ENCODE measurements at regions not wholly inside any gene's neighbourhood (a gene's known extent, or its start where the extent isn't known, plus 50 kb on each side); places are given as distances from the start of the nearest gene placed in this dataset.

DNA sequence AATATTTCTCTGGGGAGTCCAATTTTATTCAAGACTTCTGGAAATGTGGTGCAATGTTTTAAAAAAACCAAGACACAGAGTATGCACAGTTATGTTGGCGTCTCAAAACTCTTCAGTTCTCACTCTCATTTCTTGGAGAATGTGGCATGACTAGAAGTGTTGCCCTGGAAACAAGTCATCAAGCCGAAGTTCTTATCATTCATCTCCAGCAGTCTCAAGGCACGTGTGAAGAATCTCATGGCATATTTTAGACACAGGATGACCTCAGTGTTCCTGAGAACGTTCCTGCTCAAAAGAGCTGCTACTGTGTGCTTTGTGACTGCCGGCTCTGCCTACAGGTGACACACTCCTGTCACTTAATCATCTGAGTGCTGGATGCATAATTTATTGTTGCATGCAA is 147.4 kb upstream of the IRX4 start:
- TF ChIP-seq, protein P1, sequence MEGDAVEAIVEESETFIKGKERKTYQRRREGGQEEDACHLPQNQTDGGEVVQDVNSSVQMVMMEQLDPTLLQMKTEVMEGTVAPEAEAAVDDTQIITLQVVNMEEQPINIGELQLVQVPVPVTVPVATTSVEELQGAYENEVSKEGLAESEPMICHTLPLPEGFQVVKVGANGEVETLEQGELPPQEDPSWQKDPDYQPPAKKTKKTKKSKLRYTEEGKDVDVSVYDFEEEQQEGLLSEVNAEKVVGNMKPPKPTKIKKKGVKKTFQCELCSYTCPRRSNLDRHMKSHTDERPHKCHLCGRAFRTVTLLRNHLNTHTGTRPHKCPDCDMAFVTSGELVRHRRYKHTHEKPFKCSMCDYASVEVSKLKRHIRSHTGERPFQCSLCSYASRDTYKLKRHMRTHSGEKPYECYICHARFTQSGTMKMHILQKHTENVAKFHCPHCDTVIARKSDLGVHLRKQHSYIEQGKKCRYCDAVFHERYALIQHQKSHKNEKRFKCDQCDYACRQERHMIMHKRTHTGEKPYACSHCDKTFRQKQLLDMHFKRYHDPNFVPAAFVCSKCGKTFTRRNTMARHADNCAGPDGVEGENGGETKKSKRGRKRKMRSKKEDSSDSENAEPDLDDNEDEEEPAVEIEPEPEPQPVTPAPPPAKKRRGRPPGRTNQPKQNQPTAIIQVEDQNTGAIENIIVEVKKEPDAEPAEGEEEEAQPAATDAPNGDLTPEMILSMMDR (IDR thresholded peaks at IDR 0.05) = no peak
- peak in 1 of 3 donors; percentile 39 for TF ChIP-seq POLR2AphosphoS5 (IDR thresholded peaks at IDR 0.05)
- TF ChIP-seq POLR2A (IDR thresholded peaks at IDR 0.05) = no peak

All from suprapubic skin (tissue), 4 donors.